ENCODE measurements at regions not wholly inside any gene's neighbourhood (a gene's known extent, or its start where the extent isn't known, plus 50 kb on each side); places are given as distances from the start of the nearest gene placed in this dataset.
"Not testable (repeated sequence)": the region's sequence is repeated elsewhere in the genome, so short reads cannot be mapped to it uniquely, and the experiment has no call there.

DNA sequence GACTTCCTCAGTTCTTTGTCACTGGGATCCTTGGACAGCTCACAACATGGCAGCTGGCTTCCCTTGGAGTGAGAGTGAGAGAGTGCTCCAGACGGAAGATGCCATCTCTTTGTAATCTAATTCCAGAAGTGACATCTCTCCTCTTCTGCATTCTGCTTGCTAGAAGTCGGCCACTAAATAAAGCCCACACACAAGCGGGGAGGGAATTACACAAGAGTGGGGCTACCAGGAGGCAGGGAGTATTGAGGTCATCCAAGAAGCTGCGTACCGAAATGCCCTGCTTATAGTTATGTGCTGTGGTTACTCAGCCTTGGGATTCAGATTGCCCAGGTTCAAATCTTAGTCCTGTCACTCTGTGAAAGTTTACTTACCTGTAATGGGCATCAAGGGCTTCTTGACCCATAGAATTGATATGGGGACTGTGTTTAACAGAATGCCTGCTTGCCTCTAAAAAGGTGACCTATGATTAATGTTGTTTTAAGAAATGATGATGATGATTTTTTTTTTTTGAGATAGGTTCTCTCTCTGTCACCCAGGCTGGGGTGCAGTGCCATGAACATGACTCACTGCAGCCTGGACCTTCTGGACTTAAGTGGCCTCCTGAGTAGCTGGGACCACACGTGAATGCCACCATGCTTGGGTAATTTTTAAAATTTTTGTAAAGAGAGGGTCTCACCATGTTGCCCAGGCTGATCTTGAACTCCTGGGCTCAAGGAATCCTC is 120.9 kb upstream of the HS3ST2 start:
- TF ChIP-seq, protein P1, sequence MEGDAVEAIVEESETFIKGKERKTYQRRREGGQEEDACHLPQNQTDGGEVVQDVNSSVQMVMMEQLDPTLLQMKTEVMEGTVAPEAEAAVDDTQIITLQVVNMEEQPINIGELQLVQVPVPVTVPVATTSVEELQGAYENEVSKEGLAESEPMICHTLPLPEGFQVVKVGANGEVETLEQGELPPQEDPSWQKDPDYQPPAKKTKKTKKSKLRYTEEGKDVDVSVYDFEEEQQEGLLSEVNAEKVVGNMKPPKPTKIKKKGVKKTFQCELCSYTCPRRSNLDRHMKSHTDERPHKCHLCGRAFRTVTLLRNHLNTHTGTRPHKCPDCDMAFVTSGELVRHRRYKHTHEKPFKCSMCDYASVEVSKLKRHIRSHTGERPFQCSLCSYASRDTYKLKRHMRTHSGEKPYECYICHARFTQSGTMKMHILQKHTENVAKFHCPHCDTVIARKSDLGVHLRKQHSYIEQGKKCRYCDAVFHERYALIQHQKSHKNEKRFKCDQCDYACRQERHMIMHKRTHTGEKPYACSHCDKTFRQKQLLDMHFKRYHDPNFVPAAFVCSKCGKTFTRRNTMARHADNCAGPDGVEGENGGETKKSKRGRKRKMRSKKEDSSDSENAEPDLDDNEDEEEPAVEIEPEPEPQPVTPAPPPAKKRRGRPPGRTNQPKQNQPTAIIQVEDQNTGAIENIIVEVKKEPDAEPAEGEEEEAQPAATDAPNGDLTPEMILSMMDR (IDR thresholded peaks at IDR 0.05; ENCODE audit: low read depth, low read length) = no peak
- no peak for DNase-seq (ENCODE audit: low read depth in 1 of 2, low spot score in 1 of 2)
- H3K36me3 ChIP-seq = no peaks in the 10 kb centered on the region
- no peaks in the 10 kb centered on the region for H3K4me1 ChIP-seq (ENCODE audit: low read depth)
- no peak overlapping the region for H3K4me3 ChIP-seq
- no peaks in the 10 kb centered on the region for H3K27me3 ChIP-seq
- no peaks in the 10 kb centered on the region for H3K9me3 ChIP-seq (ENCODE audit: low read depth)
- no peak overlapping the region for H3K27ac ChIP-seq

DNA sequence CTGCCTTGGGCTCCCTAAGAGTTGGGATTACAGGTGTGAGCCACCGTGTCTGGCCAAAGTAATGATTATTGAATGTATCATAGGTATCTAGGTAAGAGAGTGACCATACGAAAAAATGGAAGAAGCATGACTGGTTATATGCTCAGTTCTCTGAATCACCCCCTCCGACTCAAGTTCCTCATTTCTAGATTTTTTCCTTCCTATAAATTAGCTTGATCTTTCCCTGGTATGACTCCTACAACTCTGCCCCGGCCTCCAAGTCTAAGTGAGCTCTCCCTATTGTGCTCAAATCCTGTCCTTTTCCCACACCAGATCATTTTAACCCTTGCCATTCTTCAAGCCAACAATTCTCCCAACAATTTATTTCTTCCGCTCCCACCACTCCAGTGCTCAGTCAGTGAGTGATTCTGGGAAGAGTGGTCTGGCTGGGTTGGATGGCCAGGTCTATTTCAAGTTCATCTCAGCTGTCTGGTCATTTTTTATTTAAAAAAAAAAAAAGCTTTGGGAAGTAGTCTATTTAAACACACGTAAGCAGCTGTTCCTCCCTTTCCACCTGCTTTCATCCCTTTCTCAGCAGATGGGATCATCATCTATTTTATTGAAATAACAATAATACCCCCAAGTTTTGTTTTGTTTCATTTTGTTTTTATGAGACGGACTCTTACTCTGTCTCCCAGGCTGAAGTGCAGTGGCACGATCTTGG is 120.2 kb upstream of the HS3ST2 start:
- DNase-seq (ENCODE audit: low read depth in 1 of 2, low spot score in 1 of 2) = no peak
- Histone ChIP-seq H3K4me3 (no peak overlapping the region), H3K4me1 (ENCODE audit: low read depth) (no peaks in the 10 kb centered on the region), H3K27ac (no peak overlapping the region), H3K27me3 (no peaks in the 10 kb centered on the region), H3K9me3 (ENCODE audit: low read depth) (no peaks in the 10 kb centered on the region), H3K36me3 (no peaks in the 10 kb centered on the region)
- TF ChIP-seq, protein P1 (IDR thresholded peaks at IDR 0.05; ENCODE audit: low read depth, low read length) = no peak

DNA sequence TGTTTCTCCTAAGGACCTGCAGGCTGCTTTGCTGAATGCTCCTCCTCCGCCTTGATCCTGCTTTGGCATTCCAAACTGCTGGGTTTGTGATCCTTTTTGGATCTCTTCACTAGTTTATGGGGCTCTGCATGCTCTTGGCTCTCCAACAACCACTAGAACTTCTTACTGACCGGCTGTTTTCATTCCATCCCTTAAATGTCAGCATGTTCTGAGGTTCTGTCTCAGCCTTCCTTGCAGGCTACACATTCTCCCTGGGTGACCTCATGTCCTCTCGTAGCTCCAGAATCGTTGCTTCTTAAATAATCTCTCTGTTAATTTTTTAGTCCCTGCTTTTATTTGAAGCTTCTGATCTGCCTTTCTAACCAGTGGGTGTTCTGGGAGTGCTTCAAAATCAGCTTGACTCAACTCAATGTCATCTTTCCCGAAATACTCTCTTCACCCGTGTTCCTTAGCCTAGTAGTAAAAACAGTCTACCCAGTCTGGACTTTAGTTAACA is 119.0 kb upstream of the HS3ST2 start:
- DNase-seq (ENCODE audit: low read depth in 1 of 2, low spot score in 1 of 2) = peak in 1 of 2 donors; percentile 48
- Histone ChIP-seq H3K9me3 (ENCODE audit: low read depth) (no peaks in the 10 kb centered on the region), H3K4me1 (ENCODE audit: low read depth) (no peaks in the 10 kb centered on the region), H3K27ac (no peak overlapping the region), H3K4me3 (no peak overlapping the region), H3K36me3 (no peaks in the 10 kb centered on the region), H3K27me3 (no peaks in the 10 kb centered on the region)
- TF ChIP-seq, protein P1 (IDR thresholded peaks at IDR 0.05; ENCODE audit: low read depth, low read length) = no peak

DNA sequence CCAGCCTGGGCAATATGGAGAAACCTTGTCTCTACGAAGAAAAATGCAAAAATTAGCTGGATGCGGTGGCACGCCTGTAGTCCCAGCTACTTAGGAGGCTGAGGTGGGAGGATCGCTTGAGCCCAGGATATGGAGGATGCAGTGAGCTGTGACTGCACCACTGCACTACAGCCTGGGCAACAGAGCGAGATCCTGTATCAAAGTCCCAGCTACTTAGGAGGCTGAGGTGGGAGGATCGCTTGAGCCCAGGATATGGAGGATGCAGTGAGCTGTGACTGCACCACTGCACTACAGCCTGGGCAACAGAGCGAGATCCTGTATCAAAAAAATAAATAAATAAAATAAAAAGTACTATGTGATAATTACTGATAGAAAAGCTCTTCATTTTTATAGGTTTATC is 118.2 kb upstream of the HS3ST2 start:
- not testable (repeated sequence) for H3K36me3 ChIP-seq; DNase-seq (ENCODE audit: low read depth in 1 of 2, low spot score in 1 of 2); H3K27me3 ChIP-seq; H3K27ac ChIP-seq; H3K4me1 ChIP-seq (ENCODE audit: low read depth); H3K9me3 ChIP-seq (ENCODE audit: low read depth); H3K4me3 ChIP-seq

DNA sequence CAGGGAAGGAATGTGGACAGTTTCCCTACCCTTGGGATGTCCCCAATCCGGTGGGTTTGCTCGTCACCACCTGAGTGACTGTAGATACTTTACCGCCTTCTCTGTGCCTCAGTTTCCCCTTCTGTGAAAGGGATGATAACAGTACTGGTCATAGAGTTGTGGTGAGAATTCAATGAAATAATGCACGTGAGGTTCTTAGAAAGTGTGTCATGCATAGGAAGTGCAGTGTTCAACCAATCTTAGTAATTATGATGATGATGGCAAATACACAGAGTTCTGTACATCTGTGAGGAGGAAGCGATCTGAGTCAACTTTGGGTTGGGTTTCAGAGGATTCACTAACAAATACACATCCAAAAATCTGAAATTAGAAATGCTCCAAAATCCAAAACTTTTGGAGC is 114.6 kb upstream of the HS3ST2 start:
- Histone ChIP-seq H3K9me3 (ENCODE audit: low read depth) (no peaks in the 10 kb centered on the region), H3K27me3 (no peaks in the 10 kb centered on the region), H3K4me1 (ENCODE audit: low read depth) (no peaks in the 10 kb centered on the region), H3K4me3 (no peak overlapping the region), H3K27ac (no peak overlapping the region), H3K36me3 (no peaks in the 10 kb centered on the region)
- TF ChIP-seq, protein P1 (IDR thresholded peaks at IDR 0.05; ENCODE audit: low read depth, low read length) = no peak
- DNase-seq (ENCODE audit: low read depth in 1 of 2, low spot score in 1 of 2) = no peak

DNA sequence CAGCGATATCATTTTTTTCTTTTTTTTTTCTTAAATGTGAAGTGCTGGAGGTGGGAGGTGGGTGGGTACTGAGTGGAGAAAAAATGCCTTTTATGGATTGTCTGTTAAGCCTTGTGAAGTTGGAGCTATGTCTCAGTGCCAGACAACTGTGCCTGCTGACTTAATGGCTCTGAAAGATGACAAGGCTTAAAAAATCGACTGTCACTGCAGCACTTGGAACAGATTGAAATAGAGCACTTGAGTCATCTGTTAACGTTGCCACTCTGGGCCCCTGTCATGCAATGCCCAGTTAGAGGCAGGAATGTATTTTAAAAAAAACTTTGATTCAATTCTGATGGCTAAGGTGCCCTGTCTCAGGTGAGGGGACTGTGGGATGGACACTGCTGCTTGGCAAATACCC is 108.2 kb upstream of the HS3ST2 start:
- Histone ChIP-seq H3K4me1 (ENCODE audit: low read depth) (no peaks in the 10 kb centered on the region), H3K4me3 (no peak overlapping the region), H3K27ac (no peak overlapping the region), H3K36me3 (no peaks in the 10 kb centered on the region), H3K27me3 (no peaks in the 10 kb centered on the region), H3K9me3 (ENCODE audit: low read depth) (no peaks in the 10 kb centered on the region)
- TF ChIP-seq, protein P1 (IDR thresholded peaks at IDR 0.05; ENCODE audit: low read depth, low read length) = no peak
- no peak for DNase-seq (ENCODE audit: low read depth in 1 of 2, low spot score in 1 of 2)

All from cardiac muscle cell (in vitro differentiated cells and primary cell).